ENCODE measurements at regions not wholly inside any gene's neighbourhood (a gene's known extent, or its start where the extent isn't known, plus 50 kb on each side); places are given as distances from the start of the nearest gene placed in this dataset.

- no peak for TF ChIP-seq CTCF (IDR thresholded peaks at IDR 0.05; ENCODE audit: insufficient read depth, low read depth, low read length, missing control alignments)
- no peak for DNase-seq (ENCODE audit: low read depth)
- no peak overlapping the region for H3K4me3 ChIP-seq (ENCODE audit: low read length)
These were observed 1045.7 kb downstream of the C4orf33 start for GRCh38 chr4:130141651-130142050.

DNA sequence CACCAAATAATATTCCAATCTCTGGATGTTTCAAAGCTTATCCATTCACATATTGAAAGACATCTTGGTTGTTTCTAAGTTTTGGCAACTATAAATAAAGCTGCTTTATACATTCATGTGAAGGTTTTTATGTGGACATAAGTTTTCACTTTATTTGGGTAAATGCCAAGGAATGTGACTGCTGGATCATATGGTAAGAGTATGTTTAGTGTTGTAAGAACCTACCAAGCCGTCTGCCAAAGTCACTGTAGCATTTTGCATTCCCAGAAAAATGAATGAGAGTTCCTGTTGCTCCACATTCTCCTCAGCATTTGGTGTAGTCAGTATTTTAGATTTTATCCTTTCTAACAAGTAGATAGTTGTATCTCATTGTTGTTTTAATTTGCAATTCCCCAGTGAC, 1047.7 kb downstream of the C4orf33 start:
- H3K4me3 ChIP-seq (ENCODE audit: low read length), result no peak overlapping the region
- TF ChIP-seq CTCF (IDR thresholded peaks at IDR 0.05; ENCODE audit: insufficient read depth, low read depth, low read length, missing control alignments), result no peak
- no peak for DNase-seq (ENCODE audit: low read depth)

GRCh38 chr4:130146773-130147172, 1050.8 kb downstream of the C4orf33 start:
- no peak overlapping the region for H3K4me3 ChIP-seq (ENCODE audit: low read length)
- no peak for DNase-seq (ENCODE audit: low read depth)
- TF ChIP-seq CTCF (IDR thresholded peaks at IDR 0.05; ENCODE audit: insufficient read depth, low read depth, low read length, missing control alignments), result no peak

GRCh38 chr4:130147641-130148040, 1051.7 kb downstream of the C4orf33 start:
- no peak overlapping the region for H3K4me3 ChIP-seq (ENCODE audit: low read length)
- no peak for DNase-seq (ENCODE audit: low read depth)
- TF ChIP-seq CTCF (IDR thresholded peaks at IDR 0.05; ENCODE audit: insufficient read depth, low read depth, low read length, missing control alignments), result no peak

DNA sequence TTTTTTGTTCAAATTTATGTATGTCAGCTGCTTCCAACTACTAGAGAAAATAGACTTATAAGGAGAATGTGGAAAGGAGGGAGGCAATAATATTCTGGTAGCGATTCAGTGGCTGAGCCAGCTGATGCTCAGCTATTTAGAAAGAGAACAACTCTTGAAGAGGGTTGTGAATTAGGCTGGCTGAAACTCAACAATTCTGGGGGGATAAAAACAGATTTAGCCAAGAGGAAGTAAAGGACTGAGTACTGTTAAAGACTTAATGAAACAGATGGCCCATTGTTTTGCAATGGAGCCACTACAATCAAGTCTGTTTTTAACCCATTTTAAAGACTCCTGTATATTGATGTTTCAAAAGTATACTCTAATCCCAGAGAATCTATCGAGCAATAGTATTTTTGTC, 1058.9 kb downstream of the C4orf33 start:
- DNase-seq (ENCODE audit: low read depth), result no peak
- H3K4me3 ChIP-seq (ENCODE audit: low read length), result no peak overlapping the region
- TF ChIP-seq CTCF (IDR thresholded peaks at IDR 0.05; ENCODE audit: insufficient read depth, low read depth, low read length, missing control alignments), result no peak

- no peak overlapping the region for H3K4me3 ChIP-seq (ENCODE audit: low read length)
- no peak for TF ChIP-seq CTCF (IDR thresholded peaks at IDR 0.05; ENCODE audit: insufficient read depth, low read depth, low read length, missing control alignments)
- no peak for DNase-seq (ENCODE audit: low read depth)
These were observed 1067.7 kb downstream of the C4orf33 start for GRCh38 chr4:130163701-130164100.

- DNase-seq (ENCODE audit: low read depth), result no peak
- H3K4me3 ChIP-seq (ENCODE audit: low read length), result no peak overlapping the region
- no peak for TF ChIP-seq CTCF (IDR thresholded peaks at IDR 0.05; ENCODE audit: insufficient read depth, low read depth, low read length, missing control alignments)
These were observed 1069.4 kb downstream of the C4orf33 start for GRCh38 chr4:130165381-130165780.
